Endometrium (tissue), 2 donors: ENCODE measurements at regions not wholly inside any gene's neighbourhood (a gene's known extent, or its start where the extent isn't known, plus 50 kb on each side); places are given as distances from the start of the nearest gene placed in this dataset.
A peak's percentile ranks its signal among the peaks of the same experiment; 100 is the strongest.

ENCODE experiments used
- FAIRE-seq: peaks from 2 replicates; lab custom pipeline; 2012; peaks lifted over from hg19 to GRCh38; lab: Jason Lieb, UNC
- donor health status: control.
- donor health status: control.

DNA sequence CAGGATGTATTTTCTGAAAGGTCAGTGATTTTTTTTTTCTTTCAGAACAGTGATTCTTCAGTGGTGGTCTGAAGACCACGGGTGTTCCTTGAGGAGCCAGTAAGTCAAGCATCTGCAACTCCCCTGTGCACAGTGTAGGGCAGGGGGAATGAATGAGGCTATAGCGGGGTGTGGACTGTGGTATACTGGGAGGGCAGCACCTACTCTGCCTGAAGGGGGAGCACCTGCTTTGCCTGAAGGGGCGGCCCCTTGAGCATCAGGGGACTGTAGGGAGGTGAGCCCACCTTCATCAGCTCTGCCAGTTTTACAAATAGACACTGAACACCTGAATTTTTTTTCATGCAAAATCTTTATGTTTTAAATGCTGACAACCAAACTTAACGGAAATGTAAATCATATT lies 77.5 kb upstream of the RIPOR2 start:
- peak; percentile 60 for FAIRE-seq

- no peak for FAIRE-seq
Measured at GRCh38 chr6:25014369-25014768, 78.6 kb upstream of the RIPOR2 start.

GRCh38 chr6:25014791-25015560 lies 79.2 kb upstream of the RIPOR2 start:
- FAIRE-seq = no peak

DNA sequence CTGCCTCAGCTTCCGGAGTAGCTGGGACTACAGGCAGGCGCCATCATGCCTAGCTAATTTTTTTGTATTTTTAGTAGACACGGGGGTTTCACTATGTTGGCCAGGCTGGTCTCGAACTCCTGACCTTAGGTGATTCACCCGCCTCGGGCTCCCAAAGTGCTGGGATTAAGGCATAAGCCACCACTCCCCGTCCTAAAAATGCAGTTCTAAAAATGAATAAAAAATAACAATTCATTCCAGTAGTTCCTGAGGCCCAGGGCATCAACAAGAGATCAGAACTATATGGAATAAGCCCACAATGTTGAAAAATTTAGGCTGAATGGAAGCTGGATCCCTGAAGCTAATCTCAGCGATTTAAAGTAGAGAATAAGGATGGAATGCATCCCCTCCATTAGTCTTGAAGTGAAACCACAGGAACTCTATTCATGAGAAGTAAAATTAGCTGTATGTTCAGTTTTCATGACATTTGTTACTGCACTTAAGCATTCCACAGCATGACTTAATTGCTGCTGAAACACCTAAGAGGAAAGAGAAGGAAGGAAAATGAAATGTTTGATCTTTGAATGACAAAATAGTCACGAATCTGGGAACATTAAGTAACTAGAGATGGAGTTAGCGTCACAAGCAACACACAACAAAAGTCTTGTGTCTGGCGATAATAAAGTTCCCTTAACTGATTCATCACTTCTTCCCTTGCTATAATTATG lies 80.4 kb upstream of the RIPOR2 start:
- no peak for FAIRE-seq

DNA sequence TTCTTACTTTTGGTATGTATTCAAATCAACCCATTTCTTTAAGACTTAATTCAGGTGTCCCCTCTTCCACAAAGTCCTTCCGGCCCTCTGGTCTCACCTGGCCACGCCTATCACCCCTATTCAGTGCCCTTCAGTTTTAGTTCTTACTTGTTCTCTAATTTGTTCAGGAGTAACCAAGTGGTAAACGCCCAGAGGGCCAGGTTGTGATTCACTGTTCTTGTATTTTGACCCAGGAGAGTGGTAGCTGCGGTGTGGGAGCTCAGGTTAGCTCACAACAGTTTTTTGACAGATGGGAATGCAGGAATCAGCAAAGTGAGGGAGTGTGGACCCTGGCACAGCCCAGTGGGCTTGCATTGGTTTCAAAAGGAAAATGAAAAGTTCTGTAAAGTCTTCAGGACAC lies 81.7 kb upstream of the RIPOR2 start:
- no peak for FAIRE-seq

GRCh38 chr6:25017932-25018567 lies 82.3 kb upstream of the RIPOR2 start:
- no peak for FAIRE-seq

- FAIRE-seq = no peak
Measured at GRCh38 chr6:25018568-25018954, 82.8 kb upstream of the RIPOR2 start.

DNA sequence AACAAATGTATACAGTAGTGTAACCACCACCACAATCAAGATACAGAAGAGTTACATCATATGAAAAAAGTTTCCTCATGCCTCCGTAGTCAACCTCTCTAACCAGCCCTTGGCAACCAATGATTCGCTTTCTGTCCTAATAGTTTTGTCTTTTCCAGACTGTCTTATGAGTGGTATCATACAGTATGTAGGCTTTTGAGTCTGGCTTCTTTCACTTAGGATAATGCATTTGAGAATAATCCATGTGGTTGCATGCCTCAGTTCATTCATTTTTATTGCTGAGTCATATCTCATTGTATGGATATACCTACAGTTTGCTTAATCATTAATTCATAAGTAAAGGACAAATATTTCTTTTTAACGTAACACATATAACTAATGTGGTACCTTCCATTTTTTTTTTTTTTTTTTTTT lies 86.4 kb upstream of the RIPOR2 start:
- no peak for FAIRE-seq

- no peak for FAIRE-seq
Measured at GRCh38 chr6:25023781-25024180, 88.0 kb upstream of the RIPOR2 start.

- FAIRE-seq = no peak
Measured at GRCh38 chr6:25024821-25025220, 89.1 kb upstream of the RIPOR2 start.

DNA sequence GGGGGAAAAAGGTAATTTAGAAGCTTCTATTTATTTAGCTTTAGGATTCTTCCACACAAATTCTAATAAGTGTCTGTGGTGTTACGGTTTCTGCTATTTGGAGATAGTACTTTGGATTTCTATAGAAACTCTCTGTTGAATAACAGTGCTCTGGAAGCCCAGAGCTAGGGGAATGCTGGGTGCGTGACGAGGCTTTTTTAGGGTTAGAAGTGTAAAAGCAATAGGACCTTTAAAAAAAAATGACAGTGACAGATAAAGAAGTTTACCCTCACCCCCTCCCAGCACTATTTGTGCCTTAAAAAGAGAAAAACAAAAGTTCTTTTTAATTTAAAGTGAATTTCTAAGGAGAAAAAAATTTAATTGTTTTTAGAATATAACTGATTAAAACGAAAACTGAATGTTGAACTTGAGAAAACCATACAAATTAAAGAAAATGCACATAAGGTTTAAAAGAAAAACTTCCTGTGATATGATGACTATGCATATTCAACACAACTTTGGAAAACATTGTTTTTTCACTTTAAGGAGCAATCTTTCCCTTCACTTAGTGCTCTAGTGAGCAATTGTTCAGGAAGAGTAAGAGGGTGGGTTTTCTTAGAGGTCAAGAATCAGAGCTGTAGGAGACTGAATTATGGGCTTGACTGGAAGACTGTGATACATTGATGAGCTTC lies 89.6 kb upstream of the RIPOR2 start:
- no peak for FAIRE-seq

- no peak for FAIRE-seq
Measured at GRCh38 chr6:25025919-25026301, 90.2 kb upstream of the RIPOR2 start.

DNA sequence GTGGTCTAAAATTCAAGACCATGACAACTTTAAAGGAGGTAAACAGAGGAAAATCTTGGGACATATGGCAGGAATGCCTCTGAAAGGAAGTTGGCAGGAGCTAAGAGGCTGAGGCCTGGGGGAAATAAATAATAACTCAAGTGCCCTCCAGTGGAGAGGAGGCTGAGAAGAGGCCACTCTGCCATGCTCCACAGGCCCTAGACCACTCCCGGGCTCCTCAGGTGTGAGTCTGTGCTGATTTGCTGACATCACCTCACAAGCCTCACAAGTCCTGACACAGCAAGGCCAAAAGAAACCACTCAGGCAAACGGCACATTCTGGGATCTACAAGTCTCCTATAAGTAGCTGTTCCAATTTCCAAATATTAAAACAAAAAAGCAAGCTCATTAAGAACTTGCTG lies 91.0 kb upstream of the RIPOR2 start:
- no peak for FAIRE-seq

DNA sequence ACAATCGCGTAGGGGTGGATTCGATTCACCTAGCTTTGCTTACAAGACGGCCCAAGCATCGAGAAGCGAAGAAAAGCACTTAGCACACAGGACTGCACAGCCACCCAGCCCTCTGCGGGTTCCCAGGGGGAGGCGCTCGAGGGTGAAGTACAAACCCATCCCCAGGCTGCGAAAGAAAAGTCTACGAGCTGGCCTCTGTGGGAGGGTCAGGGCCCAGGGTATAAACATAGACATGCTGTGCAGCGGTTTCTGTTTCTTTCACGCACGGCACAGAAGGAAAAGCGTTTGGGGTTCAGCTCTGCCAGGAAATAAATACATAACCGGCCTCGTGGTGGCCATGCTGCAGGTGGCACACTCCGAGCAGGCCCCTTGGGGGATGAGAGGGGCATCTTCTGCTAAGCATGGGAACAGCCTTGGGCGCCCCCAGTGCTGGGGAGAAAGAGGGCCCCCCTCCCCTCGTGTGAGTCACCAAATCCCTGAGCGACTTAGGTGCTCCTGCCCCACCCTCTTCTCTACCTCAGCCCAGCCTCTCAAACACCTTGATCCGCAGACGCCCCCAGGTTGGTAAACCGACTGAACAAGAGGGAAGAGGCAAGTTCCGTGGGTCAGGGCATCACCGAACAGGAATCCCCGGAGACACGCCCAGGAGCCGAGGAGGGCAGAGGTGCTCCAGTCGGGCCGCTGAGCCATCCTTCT lies 91.6 kb upstream of the RIPOR2 start:
- FAIRE-seq = no peak

- no peak for FAIRE-seq
Measured at GRCh38 chr6:25028328-25028727, 92.6 kb upstream of the RIPOR2 start.

DNA sequence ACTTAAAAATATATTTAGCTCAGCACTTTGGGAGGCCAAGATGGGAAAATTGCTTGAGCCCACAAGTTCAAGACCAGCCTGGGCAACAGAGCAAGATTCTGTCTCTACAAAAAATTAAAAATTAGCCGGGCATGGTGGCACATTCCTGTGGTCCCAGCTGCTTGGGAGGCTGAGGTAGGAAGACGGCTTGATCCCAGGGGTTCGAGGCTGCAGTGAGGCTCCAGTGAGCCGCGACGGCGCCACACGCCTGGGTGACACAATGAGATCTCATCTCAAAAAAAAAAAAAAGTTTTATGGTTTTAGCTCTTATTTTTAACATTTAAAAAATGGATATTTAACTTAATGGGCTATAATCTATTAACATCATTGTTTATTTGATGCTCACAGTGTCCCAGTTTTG lies 97.2 kb upstream of the RIPOR2 start:
- FAIRE-seq = no peak

GRCh38 chr6:25034431-25034921 lies 98.7 kb upstream of the RIPOR2 start:
- no peak for FAIRE-seq

GRCh38 chr6:25035174-25035511 lies 99.4 kb upstream of the RIPOR2 start:
- no peak for FAIRE-seq

DNA sequence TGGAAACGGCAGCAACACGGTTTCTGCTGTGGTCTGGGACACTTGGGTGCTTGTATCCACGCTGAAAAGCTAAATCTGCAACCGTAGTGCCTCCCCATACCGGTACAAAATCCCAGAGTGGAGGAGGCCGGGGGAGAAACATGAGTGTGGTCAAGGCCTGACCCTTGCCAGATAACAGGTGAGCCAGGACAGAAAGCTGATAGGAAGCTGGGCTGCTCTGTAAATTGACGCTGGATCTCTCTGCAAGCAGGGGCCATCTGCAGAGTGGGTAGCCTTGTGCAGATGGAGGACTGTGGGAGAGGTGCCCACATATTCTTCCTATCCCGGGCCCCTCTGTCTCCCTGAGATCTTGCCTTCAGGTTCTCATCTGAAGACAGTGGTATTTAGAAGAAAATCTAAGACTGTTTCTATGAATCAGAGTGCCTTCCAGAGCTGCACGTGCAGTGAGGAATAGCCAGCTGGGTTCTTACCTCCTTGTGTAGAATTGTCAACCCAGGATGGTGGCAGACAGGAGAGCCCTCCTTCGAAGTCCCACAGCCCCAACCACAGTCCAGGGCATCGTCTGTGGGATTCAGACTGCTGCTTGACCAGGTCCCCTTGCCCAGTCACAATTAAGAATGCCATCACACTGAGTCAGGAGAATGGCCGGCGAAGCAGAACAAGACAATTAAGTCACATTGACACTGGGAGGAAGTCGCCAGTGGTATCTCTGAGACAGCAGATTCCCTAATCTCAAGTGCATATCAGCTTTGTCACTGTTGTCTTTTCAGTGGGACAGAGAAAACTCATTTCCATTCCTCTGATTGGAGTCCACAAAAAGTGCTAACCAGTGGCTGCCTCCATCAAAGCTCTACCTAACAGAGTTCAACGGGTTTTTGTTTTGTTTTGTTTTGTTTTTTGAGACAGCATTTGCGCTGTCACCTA lies 100.0 kb upstream of the RIPOR2 start:
- FAIRE-seq = no peak

DNA sequence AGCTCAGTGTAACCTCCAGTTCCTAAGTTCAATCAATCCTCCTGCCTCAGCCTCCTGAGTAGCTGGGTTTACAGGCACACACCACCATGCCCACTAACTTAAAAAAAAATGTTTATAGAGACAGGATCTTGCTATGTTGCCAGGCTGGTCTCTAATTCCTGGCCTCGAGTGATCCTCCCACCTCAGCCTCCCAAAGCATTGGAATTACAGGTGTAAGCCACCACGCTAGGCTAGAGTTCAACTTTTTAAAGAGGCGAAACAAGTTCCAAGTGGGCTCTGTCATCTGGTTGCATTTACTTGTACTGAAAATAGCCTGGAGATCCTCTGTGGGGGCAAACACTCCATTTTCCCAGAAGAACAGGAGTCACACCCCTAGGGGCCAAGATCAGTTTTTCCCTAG lies 100.7 kb upstream of the RIPOR2 start:
- no peak for FAIRE-seq

DNA sequence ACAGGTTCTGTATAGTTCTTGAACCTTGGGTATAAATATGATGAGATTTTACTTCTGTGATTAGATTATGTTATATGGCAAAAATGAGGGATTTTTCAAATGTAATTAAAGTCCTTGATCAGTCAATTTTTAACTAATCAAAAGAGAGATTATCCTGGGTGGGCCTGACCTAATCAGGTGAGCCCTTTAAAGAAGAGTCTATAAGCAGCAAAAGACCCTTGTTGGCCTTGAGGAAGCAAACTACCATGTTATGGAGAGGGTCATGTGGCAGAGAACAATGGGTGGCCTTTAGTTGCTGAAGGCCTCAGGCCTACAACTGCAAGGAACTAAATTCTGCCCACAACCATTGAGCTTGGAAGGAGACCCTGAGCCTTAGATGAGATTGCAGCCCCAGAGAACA lies 102.5 kb upstream of the RIPOR2 start:
- FAIRE-seq = no peak
